H9 (cell line): ENCODE measurements at regions not wholly inside any gene's neighbourhood (a gene's known extent, or its start where the extent isn't known, plus 50 kb on each side); places are given as distances from the start of the nearest gene placed in this dataset.

ENCODE experiments used
- DNase-seq: peaks from one replicate; pipeline ENCODE4 v3.0.0-alpha.2; 2017
- H2AFZ ChIP-seq: one replicate; pipeline ENCODE4 v1.6.1; 2013; ENCODE audit warnings: mild to moderate bottlenecking, low read length, control low read depth, moderate library complexity
- H2AK5ac ChIP-seq: 2 replicates; pipeline ENCODE4 v1.6.1; 2013; ENCODE audit warnings: low read length, control low read depth, mixed read lengths; ENCODE audit not compliant: insufficient read length
- H2BK120ac ChIP-seq: one replicate; pipeline ENCODE4 v1.6.1; 2013; ENCODE audit warnings: low read depth, mild to moderate bottlenecking, low read length, control low read depth, inconsistent platforms; ENCODE audit not compliant: poor library complexity, severe bottlenecking
- H2BK12ac ChIP-seq: 2 replicates; pipeline ENCODE4 v1.6.1; 2013; ENCODE audit warnings: low read length, control low read depth, mixed read lengths, low read depth; ENCODE audit not compliant: insufficient read length
- H2BK15ac ChIP-seq: 2 replicates; pipeline ENCODE4 v1.6.1; 2013; ENCODE audit warnings: low read depth, low read length, control low read depth
- H2BK20ac ChIP-seq: one replicate; pipeline ENCODE4 v1.6.1; 2013; ENCODE audit warnings: low read depth, mild to moderate bottlenecking, low read length, control low read depth, inconsistent platforms; ENCODE audit not compliant: poor library complexity, severe bottlenecking
- H2BK5ac ChIP-seq: 2 replicates; pipeline ENCODE4 v1.6.1; 2013; ENCODE audit warnings: low read length, control low read depth, mixed read lengths; ENCODE audit not compliant: insufficient read length
- H3K14ac ChIP-seq: 2 replicates; pipeline ENCODE4 v1.6.1; 2013; ENCODE audit warnings: low read length, control low read depth; ENCODE audit not compliant: insufficient read depth
- H3K18ac ChIP-seq: 2 replicates; pipeline ENCODE4 v1.6.1; 2013; ENCODE audit warnings: low read depth, mild to moderate bottlenecking, mixed read lengths, low read length, control low read depth; ENCODE audit not compliant: insufficient read length
- H3K23ac ChIP-seq: 2 replicates; pipeline ENCODE4 v1.6.1; 2013; ENCODE audit warnings: low read length, control low read depth, mixed read lengths, low read depth; ENCODE audit not compliant: insufficient read length
- H3K23me2 ChIP-seq: 2 replicates; pipeline ENCODE4 v1.6.1; 2013; ENCODE audit warnings: low read depth, mild to moderate bottlenecking, mixed read lengths, low read length, control low read depth; ENCODE audit not compliant: insufficient read length, poor library complexity, severe bottlenecking
- H3K27ac ChIP-seq: 2 replicates; pipeline ENCODE4 v1.5.1; 2013; ENCODE audit warnings: low read length, control low read depth, mixed read lengths, low read depth; ENCODE audit not compliant: insufficient read length
- H3K27me3 ChIP-seq: 2 replicates; pipeline ENCODE4 v1.6.1; 2013; ENCODE audit warnings: low read length, control low read depth, inconsistent platforms; ENCODE audit not compliant: insufficient read depth
- H3K4ac ChIP-seq: 2 replicates; pipeline ENCODE4 v1.6.1; 2013; ENCODE audit warnings: low read depth, mild to moderate bottlenecking, control low read depth, inconsistent platforms, low read length, moderate library complexity
- H3K4me1 ChIP-seq: 2 replicates; pipeline ENCODE4 v1.6.1; 2013; ENCODE audit warnings: low read length, control low read depth, inconsistent platforms; ENCODE audit not compliant: insufficient read depth
- H3K4me2 ChIP-seq: 2 replicates; pipeline ENCODE4 v1.6.1; 2013; ENCODE audit warnings: low read length, control low read depth, mixed read lengths; ENCODE audit not compliant: insufficient read length, insufficient read depth
- H3K56ac ChIP-seq: 2 replicates; pipeline ENCODE4 v1.6.1; 2013; ENCODE audit warnings: low read depth, mild to moderate bottlenecking, mixed read lengths, low read length, control low read depth; ENCODE audit not compliant: insufficient read length
- H3K79me1 ChIP-seq: 2 replicates; pipeline ENCODE4 v1.6.1; 2013; ENCODE audit warnings: low read depth, mild to moderate bottlenecking, moderate library complexity, low read length, control low read depth, inconsistent platforms; ENCODE audit not compliant: insufficient read depth, poor library complexity, severe bottlenecking
- H3K79me2 ChIP-seq: 2 replicates; pipeline ENCODE4 v1.6.1; 2013; ENCODE audit warnings: low read length, control low read depth, inconsistent platforms; ENCODE audit not compliant: insufficient read depth
- H3K9ac ChIP-seq: 2 replicates; pipeline ENCODE4 v1.6.1; 2013; ENCODE audit warnings: low read length, control low read depth, mixed read lengths; ENCODE audit not compliant: insufficient read length; ENCODE audit errors: extremely low read depth
- H3K9me3 ChIP-seq: one replicate; pipeline ENCODE4 v1.6.1; 2013; ENCODE audit warnings: low read depth, low read length, inconsistent platforms; ENCODE audit not compliant: control insufficient read depth
- H3T11ph ChIP-seq: one replicate; pipeline ENCODE4 v1.6.1; 2013; ENCODE audit warnings: mild to moderate bottlenecking, low read length, control low read depth, inconsistent platforms
- H4K20me1 ChIP-seq: one replicate; pipeline ENCODE4 v1.6.1; 2013; ENCODE audit not compliant: control insufficient read depth, insufficient read length, insufficient read depth
- H4K5ac ChIP-seq: 2 replicates; pipeline ENCODE4 v1.6.1; 2013; ENCODE audit warnings: low read depth, mild to moderate bottlenecking, mixed read lengths, low read length, control low read depth; ENCODE audit not compliant: insufficient read length
- H4K8ac ChIP-seq: replicated peaks from 2 replicates; pipeline ENCODE4 v1.6.1; 2013; ENCODE audit warnings: low read length, control low read depth, mixed read lengths, low read depth; ENCODE audit not compliant: insufficient read length
- H4K91ac ChIP-seq: 2 replicates; pipeline ENCODE4 v1.6.1; 2013; ENCODE audit warnings: low read depth, mild to moderate bottlenecking, moderate library complexity, mixed read lengths, low read length, control low read depth; ENCODE audit not compliant: insufficient read length
- H3K27ac Mint-ChIP-seq, 3 experiments: 2 replicates in 2 of 3; 3 replicates in 1 of 3; pipeline ENCODE4 v1.8.0; 2020 to 2021; ENCODE audit warnings: mixed read lengths in 3 of 3, mild to moderate bottlenecking in 1 of 3, moderate library complexity in 1 of 3
- H3K27me3 Mint-ChIP-seq: 2 replicates; pipeline ENCODE4 v1.8.0; 2021; ENCODE audit warnings: low read depth, mild to moderate bottlenecking, moderate library complexity, mixed read lengths
- H3K36me3 Mint-ChIP-seq, 3 experiments: 2 replicates in 2 of 3; 3 replicates in 1 of 3; pipeline ENCODE4 v1.8.0; 2020 to 2021; ENCODE audit warnings: low read depth in 3 of 3, mixed read lengths in 3 of 3; ENCODE audit not compliant: insufficient read depth in 1 of 3
- H3K4me1 Mint-ChIP-seq, 2 experiments: 2 replicates each; pipeline ENCODE4 v1.8.0; 2020; ENCODE audit warnings: mixed read lengths in 2 of 2
- H3K4me3 Mint-ChIP-seq, 2 experiments: 2 replicates in 1 of 2; 3 replicates in 1 of 2; pipeline ENCODE4 v1.8.0; 2020 to 2021; ENCODE audit warnings: mild to moderate bottlenecking in 2 of 2, mixed read lengths in 2 of 2, moderate library complexity in 1 of 2
- H3K9me3 Mint-ChIP-seq, 2 experiments: 2 replicates in 1 of 2; 3 replicates in 1 of 2; pipeline ENCODE4 v1.8.0; 2020; ENCODE audit warnings: mild to moderate bottlenecking in 2 of 2, mixed read lengths in 2 of 2, moderate library complexity in 1 of 2
- WGBS: extraction: QIAGEN DNeasy Blood & Tissue Kit; methylation state at CpG from one replicate; pipeline ENCODE4 v1.1.7; 2013; ENCODE audit warnings: missing lambda C conversion rate, low lambda C conversion rate, mixed read lengths; ENCODE audit not compliant: insufficient read length; ENCODE audit errors: extremely low coverage; 5-methylcytosine and 5-hydroxymethylcytosine counted together
- TF ChIP-seq, protein P1 (sequence below): fragments of 200-600 bp; sonication (generic); conservative IDR thresholded peaks from 3 replicates; pipeline ENCODE4 v1.8.0; 2021; ENCODE audit warnings: antibody characterized with exemption, mild to moderate bottlenecking

DNA sequence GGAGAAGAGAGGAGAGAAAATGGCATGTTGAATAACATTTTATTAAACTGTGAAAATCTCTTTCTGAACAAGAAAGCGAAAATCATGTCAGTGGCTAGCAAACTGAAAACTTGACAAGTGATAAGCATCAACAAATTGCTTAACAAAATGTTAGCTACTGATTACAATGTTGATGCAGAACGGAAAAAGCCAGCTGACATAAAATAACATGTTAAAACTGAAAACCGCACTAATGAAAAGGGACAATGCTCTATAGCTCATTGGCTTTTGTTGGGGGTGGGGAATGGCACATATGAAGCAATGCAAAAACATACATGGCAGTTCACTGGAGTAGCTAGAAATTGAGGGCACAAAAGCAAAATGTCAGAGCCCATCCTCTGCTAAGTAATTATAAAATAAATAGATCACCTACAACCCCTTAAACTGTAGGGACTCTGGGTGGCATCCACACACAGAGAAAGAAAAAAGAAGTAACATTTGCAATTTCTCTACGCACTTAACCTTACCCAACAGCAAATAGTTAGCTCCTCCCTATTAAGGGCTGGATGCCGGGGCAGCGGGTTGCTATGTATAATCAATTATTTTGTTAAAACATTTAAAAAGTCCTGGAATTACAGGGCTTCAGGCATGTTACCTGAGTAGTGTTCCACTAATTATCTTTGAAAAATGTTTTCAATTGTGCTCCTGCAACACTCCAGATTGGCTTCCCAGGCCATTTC is 129.2 kb upstream of the USP15 start:
- Histone ChIP-seq H2BK12ac (no peak overlapping the region), H3K27ac (no peak overlapping the region), H3K14ac (no peak overlapping the region), H4K8ac (no peak overlapping the region), H2BK120ac (no peak overlapping the region), H3K23me2 (no peaks in the 10 kb centered on the region), H3K18ac (no peak overlapping the region), H3K4ac (no peak overlapping the region), H3K9me3 (no peaks in the 10 kb centered on the region), H2BK20ac (no peak overlapping the region), H3K56ac (no peak overlapping the region), H2BK15ac (no peak overlapping the region), H3K9ac (no peak overlapping the region), H4K5ac (no peak overlapping the region), H2BK5ac (no peak overlapping the region), H3K4me2 (no peak overlapping the region), H3K79me2 (no peaks in the 10 kb centered on the region), H2AFZ (no peak overlapping the region), H3K79me1 (no peaks in the 10 kb centered on the region), H3K27me3 (no peaks in the 10 kb centered on the region), H4K20me1 (no peaks in the 10 kb centered on the region), H3K4me1 (no peaks in the 10 kb centered on the region), H3K23ac (no peak overlapping the region), H4K91ac (no peak overlapping the region), H2AK5ac (no peak overlapping the region), H3T11ph (no peak overlapping the region)
- no peak overlapping the region for H3K4me3 Mint-ChIP-seq
- no peaks in the 10 kb centered on the region for H3K36me3 Mint-ChIP-seq
- no peaks in the 10 kb centered on the region for H3K9me3 Mint-ChIP-seq
- H3K27me3 Mint-ChIP-seq, result no peaks in the 10 kb centered on the region
- no peak for DNase-seq
- H3K27ac Mint-ChIP-seq, result no peak overlapping the region
- WGBS, result no CpG with 5 or more reads among the region's 6 CpGs
- TF ChIP-seq, protein P1, sequence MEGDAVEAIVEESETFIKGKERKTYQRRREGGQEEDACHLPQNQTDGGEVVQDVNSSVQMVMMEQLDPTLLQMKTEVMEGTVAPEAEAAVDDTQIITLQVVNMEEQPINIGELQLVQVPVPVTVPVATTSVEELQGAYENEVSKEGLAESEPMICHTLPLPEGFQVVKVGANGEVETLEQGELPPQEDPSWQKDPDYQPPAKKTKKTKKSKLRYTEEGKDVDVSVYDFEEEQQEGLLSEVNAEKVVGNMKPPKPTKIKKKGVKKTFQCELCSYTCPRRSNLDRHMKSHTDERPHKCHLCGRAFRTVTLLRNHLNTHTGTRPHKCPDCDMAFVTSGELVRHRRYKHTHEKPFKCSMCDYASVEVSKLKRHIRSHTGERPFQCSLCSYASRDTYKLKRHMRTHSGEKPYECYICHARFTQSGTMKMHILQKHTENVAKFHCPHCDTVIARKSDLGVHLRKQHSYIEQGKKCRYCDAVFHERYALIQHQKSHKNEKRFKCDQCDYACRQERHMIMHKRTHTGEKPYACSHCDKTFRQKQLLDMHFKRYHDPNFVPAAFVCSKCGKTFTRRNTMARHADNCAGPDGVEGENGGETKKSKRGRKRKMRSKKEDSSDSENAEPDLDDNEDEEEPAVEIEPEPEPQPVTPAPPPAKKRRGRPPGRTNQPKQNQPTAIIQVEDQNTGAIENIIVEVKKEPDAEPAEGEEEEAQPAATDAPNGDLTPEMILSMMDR, result no peak
- H3K4me1 Mint-ChIP-seq, result no peaks in the 10 kb centered on the region
